Subcutaneous abdominal adipose tissue (tissue), 5 donors: ENCODE measurements at regions not wholly inside any gene's neighbourhood (a gene's known extent, or its start where the extent isn't known, plus 50 kb on each side); places are given as distances from the start of the nearest gene placed in this dataset.

Experiments used
- H3K27ac ChIP-seq: one replicate; pipeline ENCODE4 v1.7.0; 2013; ENCODE audit warnings: low read depth, mild to moderate bottlenecking, inconsistent platforms, low read length, moderate library complexity
- H3K27me3 ChIP-seq, 5 donors: one replicate each; pipeline ENCODE4 v1.7.0; 2013; ENCODE audit warnings: low read length in 5 of 5, inconsistent platforms in 1 of 5; ENCODE audit not compliant: control insufficient read depth in 5 of 5, insufficient read depth in 4 of 5
- H3K36me3 ChIP-seq, 5 donors: one replicate each; pipeline ENCODE4 v1.7.0; 2013; ENCODE audit warnings: low read length in 5 of 5; ENCODE audit not compliant: control insufficient read depth in 5 of 5, insufficient read depth in 5 of 5
- H3K4me1 ChIP-seq, 5 donors: one replicate each; pipeline ENCODE4 v1.7.0; 2013; ENCODE audit warnings: low read length in 5 of 5, mild to moderate bottlenecking in 3 of 5, moderate library complexity in 1 of 5; ENCODE audit not compliant: control insufficient read depth in 5 of 5, insufficient read depth in 5 of 5
- H3K4me3 ChIP-seq, 5 donors: one replicate each; pipeline ENCODE4 v1.7.0; 2013; ENCODE audit warnings: low read length in 5 of 5, low read depth in 1 of 5
- H3K9ac ChIP-seq, 5 donors: one replicate each; pipeline ENCODE4 v1.7.0; 2013; ENCODE audit warnings: low read length in 5 of 5, mild to moderate bottlenecking in 4 of 5, moderate library complexity in 3 of 5
- H3K9me3 ChIP-seq, 5 donors: one replicate each; pipeline ENCODE4 v1.7.0; 2013; ENCODE audit warnings: low read length in 5 of 5; ENCODE audit not compliant: control insufficient read depth in 5 of 5
- donor health status: healthy.
- donor health status: healthy.
- donor health status: healthy.
- donor health status: healthy.
- donor health status: healthy.

GRCh38 chrX:131595120-131595519 lies 51.2 kb downstream of the OR13H1 start:
- no peak overlapping the region for H3K4me3 ChIP-seq
- peaks cover 0 to 3% (median 0%) of the 10 kb centered on the region in 5 donors for H3K9me3 ChIP-seq
- H3K36me3 ChIP-seq, result no peaks in the 10 kb centered on the region
- no peak overlapping the region for H3K9ac ChIP-seq
- H3K4me1 ChIP-seq, result no peaks in the 10 kb centered on the region
- no peak overlapping the region for H3K27ac ChIP-seq
- H3K27me3 ChIP-seq, result peaks cover 0 to 22% (median 6%) of the 10 kb centered on the region in 5 donors

DNA sequence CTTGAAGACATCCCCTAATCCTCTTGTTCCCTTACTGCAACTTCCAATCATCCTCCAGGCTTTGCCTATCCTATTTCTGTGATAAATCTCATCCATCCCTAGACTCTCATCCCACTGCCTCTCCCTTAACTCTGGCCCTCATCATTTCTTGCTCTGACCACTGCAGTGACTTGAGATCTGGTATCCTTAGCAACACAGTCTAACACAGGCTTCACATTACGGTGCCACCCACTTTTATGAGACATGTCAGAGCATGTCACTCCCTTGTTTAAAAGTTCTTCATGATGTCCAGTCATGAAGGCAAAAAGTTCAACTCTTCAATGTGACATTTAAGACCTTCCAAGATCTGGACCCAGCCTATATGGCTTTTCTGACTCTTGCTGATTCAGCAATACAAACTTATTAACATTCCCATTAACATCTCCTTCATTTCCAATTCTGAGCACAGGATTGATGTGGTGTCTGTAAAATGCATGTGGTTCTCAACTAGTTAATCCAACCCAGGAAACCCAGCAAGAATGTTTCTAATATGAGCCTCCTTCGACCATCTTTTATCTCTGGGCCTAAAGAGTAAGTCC lies 64.0 kb downstream of the OR13H1 start:
- Histone ChIP-seq H3K4me1 (no peaks in the 10 kb centered on the region), H3K27ac (no peak overlapping the region), H3K27me3 (peaks cover 4 to 16% (median 7%) of the 10 kb centered on the region in 5 donors), H3K4me3 (no peak overlapping the region), H3K36me3 (no peaks in the 10 kb centered on the region), H3K9me3 (no peaks in the 10 kb centered on the region), H3K9ac (no peak overlapping the region)

- H3K4me1 ChIP-seq, result no peaks in the 10 kb centered on the region
- no peak overlapping the region for H3K27ac ChIP-seq
- no peak overlapping the region for H3K4me3 ChIP-seq
- no peak overlapping the region for H3K9ac ChIP-seq
- peaks cover 4 to 18% (median 7%) of the 10 kb centered on the region in 5 donors for H3K27me3 ChIP-seq
- H3K9me3 ChIP-seq, result no peaks in the 10 kb centered on the region
- no peaks in the 10 kb centered on the region for H3K36me3 ChIP-seq
These were observed 65.6 kb downstream of the OR13H1 start for GRCh38 chrX:131609480-131609879.

- Histone ChIP-seq H3K9me3 (no peaks in the 10 kb centered on the region), H3K9ac (no peak overlapping the region), H3K4me3 (no peak overlapping the region), H3K27me3 (peaks cover 3 to 16% (median 5%) of the 10 kb centered on the region in 5 donors), H3K4me1 (no peaks in the 10 kb centered on the region), H3K36me3 (no peaks in the 10 kb centered on the region), H3K27ac (no peak overlapping the region)
These were observed 69.4 kb downstream of the OR13H1 start for GRCh38 chrX:131613260-131613659.

GRCh38 chrX:131614241-131614640 lies 70.4 kb downstream of the OR13H1 start:
- H3K27me3 ChIP-seq, result peaks cover 0 to 22% (median 7%) of the 10 kb centered on the region in 5 donors
- no peak overlapping the region for H3K27ac ChIP-seq
- H3K9ac ChIP-seq, result no peak overlapping the region
- H3K36me3 ChIP-seq, result no peaks in the 10 kb centered on the region
- no peaks in the 10 kb centered on the region for H3K4me1 ChIP-seq
- no peaks in the 10 kb centered on the region for H3K9me3 ChIP-seq
- no peak overlapping the region for H3K4me3 ChIP-seq

- Histone ChIP-seq H3K9ac (no peak overlapping the region), H3K4me3 (no peak overlapping the region), H3K27me3 (peaks cover 0 to 23% (median 9%) of the 10 kb centered on the region in 5 donors), H3K27ac (no peak overlapping the region), H3K9me3 (no peaks in the 10 kb centered on the region), H3K4me1 (no peaks in the 10 kb centered on the region), H3K36me3 (no peaks in the 10 kb centered on the region)
These were observed 73.3 kb downstream of the OR13H1 start for GRCh38 chrX:131617182-131617581.

- Histone ChIP-seq H3K9ac (no peak overlapping the region), H3K4me1 (no peaks in the 10 kb centered on the region), H3K9me3 (no peaks in the 10 kb centered on the region), H3K27me3 (peaks cover 0 to 13% (median 11%) of the 10 kb centered on the region in 5 donors), H3K27ac (no peak overlapping the region), H3K4me3 (no peak overlapping the region), H3K36me3 (no peaks in the 10 kb centered on the region)
These were observed 77.8 kb downstream of the OR13H1 start for GRCh38 chrX:131621650-131622049.

DNA sequence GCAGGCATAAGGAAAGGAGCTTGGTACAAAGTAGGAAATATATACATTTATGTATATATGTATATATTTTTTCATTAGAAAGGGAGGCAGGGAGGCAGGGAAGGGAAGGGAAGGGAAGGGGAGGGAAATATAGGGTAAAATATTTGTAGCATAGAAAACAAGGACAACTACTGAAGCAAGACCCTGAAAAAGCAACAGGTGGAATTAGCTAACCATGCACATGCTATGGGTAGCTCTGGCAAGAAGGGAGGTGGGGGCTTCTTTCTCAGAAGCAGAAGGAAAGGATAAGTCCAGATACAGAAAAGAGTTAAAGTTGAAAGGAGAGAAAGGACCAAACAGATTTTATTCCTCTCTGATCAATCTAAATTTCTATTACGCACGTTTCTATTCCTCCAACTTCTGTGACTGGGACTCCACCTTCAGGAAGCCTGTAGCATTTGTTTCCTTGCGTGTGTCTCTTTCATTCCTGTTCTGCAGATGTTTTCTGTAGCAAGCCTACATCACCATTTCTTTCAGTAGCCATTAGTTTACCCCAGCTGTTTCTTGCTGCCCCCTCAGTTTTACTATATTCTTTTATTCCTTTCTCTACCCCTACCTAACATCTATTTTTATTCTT lies 82.9 kb downstream of the OR13H1 start:
- no peaks in the 10 kb centered on the region for H3K9me3 ChIP-seq
- H3K27ac ChIP-seq, result no peak overlapping the region
- no peaks in the 10 kb centered on the region for H3K36me3 ChIP-seq
- no peaks in the 10 kb centered on the region for H3K4me1 ChIP-seq
- H3K9ac ChIP-seq, result no peak overlapping the region
- H3K27me3 ChIP-seq, result peaks cover 0 to 20% (median 8%) of the 10 kb centered on the region in 5 donors
- H3K4me3 ChIP-seq, result no peak overlapping the region

GRCh38 chrX:131630534-131630933 lies 86.7 kb downstream of the OR13H1 start:
- Histone ChIP-seq H3K9ac (no peak overlapping the region), H3K36me3 (no peaks in the 10 kb centered on the region), H3K27me3 (peaks cover 0 to 31% (median 6%) of the 10 kb centered on the region in 5 donors), H3K4me1 (no peaks in the 10 kb centered on the region), H3K27ac (no peak overlapping the region), H3K9me3 (no peaks in the 10 kb centered on the region), H3K4me3 (no peak overlapping the region)

GRCh38 chrX:131633285-131633917 lies 89.5 kb downstream of the OR13H1 start:
- Histone ChIP-seq H3K9me3 (no peaks in the 10 kb centered on the region), H3K9ac (no peak overlapping the region), H3K4me1 (no peaks in the 10 kb centered on the region), H3K36me3 (no peaks in the 10 kb centered on the region), H3K27ac (no peak overlapping the region), H3K4me3 (no peak overlapping the region), H3K27me3 (peaks cover 0 to 25% (median 8%) of the 10 kb centered on the region in 5 donors)
